Neural progenitor cell (in vitro differentiated cells): ENCODE measurements at regions not wholly inside any gene's neighbourhood (a gene's known extent, or its start where the extent isn't known, plus 50 kb on each side); places are given as distances from the start of the nearest gene placed in this dataset.

ENCODE experiments used
- DNase-seq: peaks from one replicate; pipeline ENCODE4 v3.0.0-alpha.2; 2016; ENCODE audit warnings: low spot score
- H2AFZ ChIP-seq: fragments of 200-600 bp; sonication (generic); replicated peaks from 2 replicates; pipeline ENCODE4 v1.6.1; 2016; ENCODE audit warnings: antibody characterized with exemption
- H3F3A ChIP-seq: fragments of 200-600 bp; sonication (generic); 2 replicates; pipeline ENCODE4 v1.6.1; 2016; ENCODE audit warnings: antibody characterized with exemption, low read depth
- H3K27ac ChIP-seq: fragments of 200-600 bp; sonication (generic); 2 replicates; pipeline ENCODE4 v1.5.1; 2016; ENCODE audit warnings: mild to moderate bottlenecking
- H3K27me3 ChIP-seq: fragments of 200-600 bp; sonication (generic); 2 replicates; pipeline ENCODE4 v1.6.1; 2016; ENCODE audit warnings: mild to moderate bottlenecking, moderate library complexity
- H3K36me3 ChIP-seq: fragments of 200-600 bp; sonication (generic); 2 replicates; pipeline ENCODE4 v1.5.1; 2016
- H3K4me1 ChIP-seq: fragments of 200-600 bp; sonication (generic); 2 replicates; pipeline ENCODE4 v1.6.1; 2016; ENCODE audit warnings: mixed run types
- H3K4me2 ChIP-seq: fragments of 200-600 bp; sonication (generic); 2 replicates; pipeline ENCODE4 v1.6.1; 2016
- H3K4me3 ChIP-seq: fragments of 200-600 bp; sonication (generic); 2 replicates; pipeline ENCODE4 v1.5.1; 2016
- H3K79me2 ChIP-seq: fragments of 200-600 bp; sonication (generic); 2 replicates; pipeline ENCODE4 v1.6.1; 2016; ENCODE audit warnings: low read depth
- H3K9ac ChIP-seq: fragments of 200-600 bp; sonication (generic); 2 replicates; pipeline ENCODE4 v1.6.1; 2016
- H3K9me3 ChIP-seq: fragments of 200-600 bp; sonication (generic); 2 replicates; pipeline ENCODE4 v1.5.1; 2016; ENCODE audit warnings: low read depth
- H4K20me1 ChIP-seq: fragments of 200-600 bp; sonication (generic); 2 replicates; pipeline ENCODE4 v1.6.1; 2016; ENCODE audit warnings: low read depth
- H3K27ac Mint-ChIP-seq: 3 replicates; pipeline ENCODE4 v1.8.0; 2021; ENCODE audit warnings: mixed read lengths
- H3K27me3 Mint-ChIP-seq: 2 replicates; pipeline ENCODE4 v1.8.0; 2022; ENCODE audit warnings: low read depth, mild to moderate bottlenecking, inconsistent platforms, moderate library complexity, mixed read lengths; ENCODE audit not compliant: insufficient read depth
- H3K36me3 Mint-ChIP-seq: 3 replicates; pipeline ENCODE4 v1.8.0; 2021; ENCODE audit warnings: mixed read lengths
- H3K4me1 Mint-ChIP-seq: 3 replicates; pipeline ENCODE4 v1.8.0; 2021; ENCODE audit warnings: mixed read lengths
- H3K4me3 Mint-ChIP-seq: 3 replicates; pipeline ENCODE4 v1.8.0; 2021; ENCODE audit warnings: mild to moderate bottlenecking, moderate library complexity, mixed read lengths
- H3K9me3 Mint-ChIP-seq: 3 replicates; pipeline ENCODE4 v1.8.0; 2020; ENCODE audit warnings: mixed read lengths
- EZH2 ChIP-seq: fragments of 200-600 bp; sonication (generic); IDR thresholded peaks from 2 replicates; pipeline ENCODE4 v1.6.1; 2017; ENCODE audit warnings: antibody characterized with exemption, mild to moderate bottlenecking, moderate library complexity
- EZH2phosphoT487 ChIP-seq: fragments of 200-600 bp; sonication (generic); IDR thresholded peaks from 2 replicates; pipeline ENCODE4 v1.6.1; 2017; ENCODE audit warnings: antibody characterized with exemption
- TF ChIP-seq, protein P1 (sequence below): fragments of 200-600 bp; sonication (generic); IDR thresholded peaks from 2 replicates; pipeline ENCODE4 v1.5.1; 2017; ENCODE audit warnings: antibody characterized with exemption, mild to moderate bottlenecking

DNA sequence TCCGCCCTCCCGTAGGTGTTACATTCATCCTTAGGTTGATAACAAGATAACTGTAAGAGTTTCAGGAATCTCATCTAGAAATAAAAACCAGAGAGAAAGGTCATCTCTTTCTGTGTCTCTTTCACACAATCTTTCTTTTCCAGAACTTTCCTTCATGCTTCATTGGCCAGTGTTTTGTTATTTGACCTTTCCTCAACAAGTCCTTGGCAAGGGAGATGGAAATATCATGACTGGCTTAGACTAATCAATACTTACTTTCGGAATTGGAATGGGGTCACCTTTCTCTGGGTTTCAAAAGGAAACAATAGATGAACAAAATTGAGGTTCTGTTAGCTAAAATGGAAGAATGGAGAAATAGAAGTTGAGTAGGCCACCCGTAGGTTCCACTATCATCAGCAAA lies 72.9 kb upstream of the PPP2R5A start:
- H3K27me3 Mint-ChIP-seq: peaks cover 3% of the 10 kb centered on the region
- peaks cover 8% of the 10 kb centered on the region for H3K4me1 Mint-ChIP-seq
- Histone ChIP-seq H4K20me1 (no peaks in the 10 kb centered on the region), H3K4me2 (no peak overlapping the region), H3K9ac (no peak overlapping the region), H3K36me3 (no peaks in the 10 kb centered on the region), H3F3A (no peaks in the 10 kb centered on the region), H3K4me3 (no peak overlapping the region), H2AFZ (no peak overlapping the region), H3K4me1 (no peaks in the 10 kb centered on the region), H3K9me3 (no peaks in the 10 kb centered on the region), H3K79me2 (no peaks in the 10 kb centered on the region), H3K27ac (no peak overlapping the region), H3K27me3 (no peaks in the 10 kb centered on the region)
- H3K27ac Mint-ChIP-seq: no peak overlapping the region
- H3K36me3 Mint-ChIP-seq: peaks cover 3% of the 10 kb centered on the region
- no peak overlapping the region for H3K4me3 Mint-ChIP-seq
- TF ChIP-seq EZH2phosphoT487 (no peak), EZH2 (no peak)
- TF ChIP-seq, protein P1, sequence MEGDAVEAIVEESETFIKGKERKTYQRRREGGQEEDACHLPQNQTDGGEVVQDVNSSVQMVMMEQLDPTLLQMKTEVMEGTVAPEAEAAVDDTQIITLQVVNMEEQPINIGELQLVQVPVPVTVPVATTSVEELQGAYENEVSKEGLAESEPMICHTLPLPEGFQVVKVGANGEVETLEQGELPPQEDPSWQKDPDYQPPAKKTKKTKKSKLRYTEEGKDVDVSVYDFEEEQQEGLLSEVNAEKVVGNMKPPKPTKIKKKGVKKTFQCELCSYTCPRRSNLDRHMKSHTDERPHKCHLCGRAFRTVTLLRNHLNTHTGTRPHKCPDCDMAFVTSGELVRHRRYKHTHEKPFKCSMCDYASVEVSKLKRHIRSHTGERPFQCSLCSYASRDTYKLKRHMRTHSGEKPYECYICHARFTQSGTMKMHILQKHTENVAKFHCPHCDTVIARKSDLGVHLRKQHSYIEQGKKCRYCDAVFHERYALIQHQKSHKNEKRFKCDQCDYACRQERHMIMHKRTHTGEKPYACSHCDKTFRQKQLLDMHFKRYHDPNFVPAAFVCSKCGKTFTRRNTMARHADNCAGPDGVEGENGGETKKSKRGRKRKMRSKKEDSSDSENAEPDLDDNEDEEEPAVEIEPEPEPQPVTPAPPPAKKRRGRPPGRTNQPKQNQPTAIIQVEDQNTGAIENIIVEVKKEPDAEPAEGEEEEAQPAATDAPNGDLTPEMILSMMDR: no peak
- H3K9me3 Mint-ChIP-seq: peaks cover 7% of the 10 kb centered on the region
- no peak for DNase-seq

DNA sequence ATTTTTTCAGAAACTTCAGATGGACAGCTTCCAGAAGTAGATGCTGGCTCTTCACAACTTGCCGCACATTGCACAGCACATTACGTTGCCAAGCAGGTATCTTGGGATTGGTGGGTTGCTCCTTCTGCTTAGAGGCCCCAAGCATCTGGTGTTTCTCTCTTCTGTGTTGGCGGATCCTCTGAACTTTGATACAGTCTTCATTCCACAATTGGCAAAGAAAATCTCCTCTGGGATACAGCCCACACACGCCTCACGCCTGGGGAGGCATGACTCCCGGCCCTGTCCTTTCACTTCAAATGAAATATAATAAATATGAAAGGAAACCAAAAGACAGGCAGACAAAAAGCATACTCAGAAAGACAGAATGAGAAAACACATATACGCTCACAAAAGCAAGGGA lies 72.3 kb upstream of the PPP2R5A start:
- no peaks in the 10 kb centered on the region for H3K4me1 ChIP-seq
- no peak overlapping the region for H2AFZ ChIP-seq
- TF ChIP-seq, protein P1: no peak
- TF ChIP-seq EZH2 (no peak), EZH2phosphoT487 (no peak)
- Mint-ChIP-seq H3K4me1 (peaks cover 12% of the 10 kb centered on the region), H3K36me3 (peaks cover 3% of the 10 kb centered on the region), H3K4me3 (no peak overlapping the region), H3K27me3 (peaks cover 3% of the 10 kb centered on the region), H3K27ac (no peak overlapping the region), H3K9me3 (peaks cover 7% of the 10 kb centered on the region)
- no peaks in the 10 kb centered on the region for H4K20me1 ChIP-seq
- H3K9me3 ChIP-seq: no peaks in the 10 kb centered on the region
- H3K4me3 ChIP-seq: no peak overlapping the region
- no peaks in the 10 kb centered on the region for H3F3A ChIP-seq
- no peaks in the 10 kb centered on the region for H3K36me3 ChIP-seq
- H3K4me2 ChIP-seq: no peak overlapping the region
- H3K27me3 ChIP-seq: no peaks in the 10 kb centered on the region
- DNase-seq: no peak
- H3K9ac ChIP-seq: no peak overlapping the region
- H3K79me2 ChIP-seq: no peaks in the 10 kb centered on the region
- no peak overlapping the region for H3K27ac ChIP-seq

DNA sequence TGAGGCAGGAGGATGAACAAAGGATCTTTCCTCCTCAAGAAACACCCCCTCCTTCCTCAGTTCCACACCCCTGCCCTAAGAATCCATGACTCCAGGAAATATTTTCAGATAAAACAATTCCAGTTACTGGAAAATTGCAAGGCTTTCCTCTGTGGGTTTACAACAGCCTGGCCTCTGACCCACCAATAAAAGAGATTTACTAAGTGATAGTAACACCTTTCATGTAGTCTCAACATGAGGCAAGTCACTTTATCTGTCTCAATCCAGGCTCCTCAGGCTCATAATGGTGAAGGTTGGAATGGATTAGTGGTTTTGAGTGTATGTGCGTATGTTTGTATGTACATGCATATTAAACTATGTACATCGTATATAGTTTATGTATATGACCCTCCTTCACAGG lies 71.4 kb upstream of the PPP2R5A start:
- Mint-ChIP-seq H3K9me3 (peaks cover 7% of the 10 kb centered on the region), H3K27ac (no peak overlapping the region), H3K36me3 (peaks cover 3% of the 10 kb centered on the region), H3K27me3 (peaks cover 3% of the 10 kb centered on the region), H3K4me3 (no peak overlapping the region), H3K4me1 (peaks cover 21% of the 10 kb centered on the region)
- TF ChIP-seq EZH2phosphoT487 (no peak), EZH2 (no peak)
- TF ChIP-seq, protein P1: no peak
- Histone ChIP-seq H3K27me3 (no peaks in the 10 kb centered on the region), H3F3A (no peaks in the 10 kb centered on the region), H3K79me2 (no peaks in the 10 kb centered on the region), H3K4me1 (peaks cover 4% of the 10 kb centered on the region), H3K4me3 (no peak overlapping the region), H2AFZ (no peak overlapping the region), H3K36me3 (no peaks in the 10 kb centered on the region), H3K9ac (no peak overlapping the region), H3K9me3 (no peaks in the 10 kb centered on the region), H3K27ac (no peak overlapping the region), H4K20me1 (no peaks in the 10 kb centered on the region), H3K4me2 (no peak overlapping the region)
- no peak for DNase-seq

DNA sequence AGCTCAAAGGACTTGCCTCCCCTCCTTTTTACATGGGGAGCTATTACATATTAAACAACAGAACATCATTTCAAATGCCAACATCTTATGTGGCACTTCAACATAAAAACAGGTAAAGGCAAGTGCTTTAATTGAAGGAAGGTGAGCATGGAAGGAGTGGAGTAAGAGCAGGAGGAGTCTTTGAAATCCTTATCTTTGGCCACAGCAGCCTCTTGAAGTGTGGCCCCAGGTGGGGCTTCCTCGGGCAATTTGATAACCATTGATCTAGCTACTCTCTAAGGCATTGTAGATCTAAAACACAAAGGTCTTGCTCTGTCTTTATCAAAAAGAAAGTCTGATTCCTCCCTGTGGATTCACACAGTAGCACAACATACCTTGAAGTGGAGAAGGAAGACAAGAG lies 70.9 kb upstream of the PPP2R5A start:
- Mint-ChIP-seq H3K27ac (no peak overlapping the region), H3K4me3 (no peak overlapping the region), H3K9me3 (peaks cover 7% of the 10 kb centered on the region), H3K27me3 (peaks cover 3% of the 10 kb centered on the region), H3K36me3 (peaks cover 3% of the 10 kb centered on the region), H3K4me1 (peaks cover 27% of the 10 kb centered on the region)
- Histone ChIP-seq H4K20me1 (no peaks in the 10 kb centered on the region), H3K4me3 (no peak overlapping the region), H3K9me3 (no peaks in the 10 kb centered on the region), H3K27ac (no peak overlapping the region), H3K4me2 (no peak overlapping the region), H2AFZ (no peak overlapping the region), H3K79me2 (no peaks in the 10 kb centered on the region), H3K27me3 (no peaks in the 10 kb centered on the region), H3K4me1 (peaks cover 9% of the 10 kb centered on the region), H3F3A (no peaks in the 10 kb centered on the region), H3K9ac (no peak overlapping the region), H3K36me3 (no peaks in the 10 kb centered on the region)
- DNase-seq: no peak
- TF ChIP-seq EZH2: no peak
- TF ChIP-seq, protein P1: no peak
- no peak for TF ChIP-seq EZH2phosphoT487
